ENCODE measurements at regions not wholly inside any gene's neighbourhood (a gene's known extent, or its start where the extent isn't known, plus 50 kb on each side); places are given as distances from the start of the nearest gene placed in this dataset.
A peak's percentile ranks its signal among the peaks of the same experiment; 100 is the strongest.

- no peak for DNase-seq
Observed at GRCh38 chr3:13223574-13224237, 150.5 kb upstream of the IQSEC1 start.

- DNase-seq, result no peak
Observed at GRCh38 chr3:13222891-13223573, 149.8 kb upstream of the IQSEC1 start.

- DNase-seq, result no peak
Observed at GRCh38 chr3:13222131-13222530, 148.9 kb upstream of the IQSEC1 start.

GRCh38 chr3:13221491-13222061 is 148.3 kb upstream of the IQSEC1 start:
- no peak for DNase-seq

GRCh38 chr3:13220991-13221390 is 147.8 kb upstream of the IQSEC1 start:
- DNase-seq, result no peak

- no peak for DNase-seq
Observed at GRCh38 chr3:13219902-13220296, 146.7 kb upstream of the IQSEC1 start.

GRCh38 chr3:13219077-13219901 is 146.1 kb upstream of the IQSEC1 start:
- DNase-seq, result no peak

- no peak for DNase-seq
Observed at GRCh38 chr3:13218541-13218908, 145.3 kb upstream of the IQSEC1 start.

GRCh38 chr3:13217736-13218540 is 144.7 kb upstream of the IQSEC1 start:
- DNase-seq, result peak; percentile 37

GRCh38 chr3:13217253-13217652 is 144.0 kb upstream of the IQSEC1 start:
- DNase-seq, result no peak

- DNase-seq, result peak; percentile 34
Observed at GRCh38 chr3:13215940-13216546, 142.8 kb upstream of the IQSEC1 start.

- DNase-seq, result no peak
Observed at GRCh38 chr3:13214847-13215472, 141.7 kb upstream of the IQSEC1 start.

GRCh38 chr3:13213911-13214846 is 140.9 kb upstream of the IQSEC1 start:
- DNase-seq, result no peak

GRCh38 chr3:13213490-13213889 is 140.3 kb upstream of the IQSEC1 start:
- DNase-seq, result no peak

GRCh38 chr3:13211605-13212210 is 138.5 kb upstream of the IQSEC1 start:
- DNase-seq, result no peak

- DNase-seq, result no peak
Observed at GRCh38 chr3:13210221-13210975, 137.2 kb upstream of the IQSEC1 start.

GRCh38 chr3:13209634-13209997 is 136.4 kb upstream of the IQSEC1 start:
- no peak for DNase-seq

GRCh38 chr3:13208706-13209633 is 135.7 kb upstream of the IQSEC1 start:
- DNase-seq, result no peak

All from fibroblast of upper back skin (primary cell).